ENCODE measurements at regions not wholly inside any gene's neighbourhood (a gene's known extent, or its start where the extent isn't known, plus 50 kb on each side); places are given as distances from the start of the nearest gene placed in this dataset.

DNA sequence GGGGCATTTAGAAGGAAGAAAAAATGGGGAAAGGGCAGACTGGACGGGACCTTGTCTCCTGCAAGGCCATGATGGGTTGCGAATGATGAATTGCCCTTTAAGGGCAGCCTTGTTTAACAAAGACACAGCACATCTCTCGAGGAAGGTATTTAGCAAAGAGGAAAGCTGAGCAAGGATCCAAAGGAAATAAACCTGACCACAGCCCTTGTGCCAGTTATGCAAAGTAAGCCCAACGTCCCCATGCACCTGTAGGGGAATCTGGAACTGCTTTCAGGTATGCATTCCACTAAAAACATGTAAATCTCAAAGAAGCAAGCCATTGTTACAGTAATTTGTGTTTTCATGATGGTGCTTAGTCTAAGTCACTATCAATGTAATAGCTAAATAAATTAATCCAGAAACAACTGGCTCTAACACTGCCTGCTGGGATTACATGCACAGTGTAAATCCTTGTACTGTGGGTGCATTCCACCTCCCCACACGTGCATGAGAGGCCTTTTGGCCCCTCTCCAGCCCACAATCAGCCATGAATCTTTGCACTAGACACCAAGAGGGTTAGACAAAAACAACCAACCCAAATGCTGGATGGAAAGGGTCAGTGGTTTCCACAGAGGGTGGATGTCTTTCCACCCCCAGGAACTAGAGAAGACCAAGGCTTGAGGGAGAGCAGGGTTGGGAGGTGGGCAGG, 228.8 kb upstream of the KAZN start:
- Mint-ChIP-seq H3K36me3 (ENCODE audit: unreplicated experiment) (no peaks in the 10 kb centered on the region), H3K27ac (ENCODE audit: unreplicated experiment) (no peak overlapping the region), H3K9me3 (ENCODE audit: unreplicated experiment) (peaks cover 13% of the 10 kb centered on the region), H3K4me1 (ENCODE audit: low read depth, unreplicated experiment) (peaks cover 17% of the 10 kb centered on the region), H3K27me3 (ENCODE audit: unreplicated experiment) (peaks cover 5% of the 10 kb centered on the region), H3K4me3 (ENCODE audit: unreplicated experiment) (no peak overlapping the region)
- no peak for DNase-seq
- no peak for TF ChIP-seq CTCF (IDR thresholded peaks at IDR 0.05; ENCODE audit: partially characterized antibody, unreplicated experiment)

- Mint-ChIP-seq H3K36me3 (ENCODE audit: unreplicated experiment) (no peaks in the 10 kb centered on the region), H3K4me1 (ENCODE audit: low read depth, unreplicated experiment) (peaks cover 5% of the 10 kb centered on the region), H3K4me3 (ENCODE audit: unreplicated experiment) (no peak overlapping the region), H3K27me3 (ENCODE audit: unreplicated experiment) (peaks cover 2% of the 10 kb centered on the region), H3K27ac (ENCODE audit: unreplicated experiment) (no peak overlapping the region), H3K9me3 (ENCODE audit: unreplicated experiment) (peaks cover 4% of the 10 kb centered on the region)
- no peak for DNase-seq
- TF ChIP-seq CTCF (IDR thresholded peaks at IDR 0.05; ENCODE audit: partially characterized antibody, unreplicated experiment) = no peak
Measured at GRCh38 chr1:14371771-14372497, 226.6 kb upstream of the KAZN start.

- H3K4me1 Mint-ChIP-seq (ENCODE audit: low read depth, unreplicated experiment) = peaks cover 5% of the 10 kb centered on the region
- peaks cover 4% of the 10 kb centered on the region for H3K9me3 Mint-ChIP-seq (ENCODE audit: unreplicated experiment)
Measured at GRCh38 chr1:14372526-14372925, 226.0 kb upstream of the KAZN start.

GRCh38 chr1:14373081-14373758, 225.3 kb upstream of the KAZN start:
- Mint-ChIP-seq H3K27me3 (ENCODE audit: unreplicated experiment) (peaks cover 2% of the 10 kb centered on the region), H3K36me3 (ENCODE audit: unreplicated experiment) (no peaks in the 10 kb centered on the region), H3K27ac (ENCODE audit: unreplicated experiment) (no peak overlapping the region), H3K9me3 (ENCODE audit: unreplicated experiment) (peaks cover 3% of the 10 kb centered on the region), H3K4me1 (ENCODE audit: low read depth, unreplicated experiment) (peaks cover 5% of the 10 kb centered on the region), H3K4me3 (ENCODE audit: unreplicated experiment) (no peak overlapping the region)
- TF ChIP-seq CTCF (IDR thresholded peaks at IDR 0.05; ENCODE audit: partially characterized antibody, unreplicated experiment) = no peak
- no peak for DNase-seq

More at GRCh38 chr1:14372526-14372925, 226.0 kb upstream of the KAZN start:
- no peak for DNase-seq
- H3K4me3 Mint-ChIP-seq (ENCODE audit: unreplicated experiment) = no peak overlapping the region
- H3K36me3 Mint-ChIP-seq (ENCODE audit: unreplicated experiment) = no peaks in the 10 kb centered on the region
- no peak overlapping the region for H3K27ac Mint-ChIP-seq (ENCODE audit: unreplicated experiment)
- peaks cover 2% of the 10 kb centered on the region for H3K27me3 Mint-ChIP-seq (ENCODE audit: unreplicated experiment)
- TF ChIP-seq CTCF (IDR thresholded peaks at IDR 0.05; ENCODE audit: partially characterized antibody, unreplicated experiment) = no peak

Measured in glutamatergic neuron (in vitro differentiated cells).